ENCODE measurements at regions not wholly inside any gene's neighbourhood (a gene's known extent, or its start where the extent isn't known, plus 50 kb on each side); places are given as distances from the start of the nearest gene placed in this dataset.

GRCh38 chr9:21565155-21565554, 83.0 kb upstream of the IFNE start:
- DNase-seq = no peak

- DNase-seq = no peak
These were observed 85.8 kb upstream of the IFNE start for GRCh38 chr9:21567926-21568325.

- DNase-seq = no peak
These were observed 86.4 kb upstream of the IFNE start for GRCh38 chr9:21568484-21568883.

GRCh38 chr9:21569721-21570120, 87.6 kb upstream of the IFNE start:
- DNase-seq = no peak

- no peak for DNase-seq
These were observed 88.6 kb upstream of the IFNE start for GRCh38 chr9:21570643-21571275.

- DNase-seq = no peak
These were observed 92.1 kb upstream of the IFNE start for GRCh38 chr9:21574261-21574660.

GRCh38 chr9:21576331-21577189, 94.4 kb upstream of the IFNE start:
- DNase-seq = no peak

- DNase-seq = no peak
These were observed 97.1 kb upstream of the IFNE start for GRCh38 chr9:21579247-21579671.

GRCh38 chr9:21579743-21580142, 97.6 kb upstream of the IFNE start:
- DNase-seq = no peak

GRCh38 chr9:21580636-21581378, 98.7 kb upstream of the IFNE start:
- DNase-seq = no peak

- no peak for DNase-seq
These were observed 101.7 kb upstream of the IFNE start for GRCh38 chr9:21583628-21584377.

GRCh38 chr9:21584890-21585289, 102.8 kb upstream of the IFNE start:
- no peak for DNase-seq

- DNase-seq = no peak
These were observed 103.9 kb upstream of the IFNE start for GRCh38 chr9:21585756-21586752.

- no peak for DNase-seq
These were observed 107.4 kb upstream of the IFNE start for GRCh38 chr9:21589344-21590056.

- DNase-seq = no peak
These were observed 108.2 kb upstream of the IFNE start for GRCh38 chr9:21590058-21590996.

- DNase-seq = no peak
These were observed 109.3 kb upstream of the IFNE start for GRCh38 chr9:21591221-21592062.

- DNase-seq = no peak
These were observed 109.9 kb upstream of the IFNE start for GRCh38 chr9:21592063-21592338.

GRCh38 chr9:21597284-21597683, 115.2 kb upstream of the IFNE start:
- no peak for DNase-seq

- no peak for DNase-seq
These were observed 116.6 kb upstream of the IFNE start for GRCh38 chr9:21598749-21599148.

Data from NCI-H1048 (cell line).